HepG2 (cell line): ENCODE measurements at regions not wholly inside any gene's neighbourhood (a gene's known extent, or its start where the extent isn't known, plus 50 kb on each side); places are given as distances from the start of the nearest gene placed in this dataset.
"Not testable (repeated sequence)": the region's sequence is repeated elsewhere in the genome, so short reads cannot be mapped to it uniquely, and the experiment has no call there.

Experiments used
- ATAC-seq: fragments of 200-7000 bp; cut with Tn5 transposase; 3 replicates; pipeline ENCODE4 v1.9.1; 2020; ENCODE audit warnings: mild to moderate bottlenecking, moderate library complexity
- BruUV-seq: library from RNA; stranded (reverse); fragments of 400-500 nt; replicated peaks from 2 replicates; lab custom pipeline; 2021; lab: Mats Ljungman, UMichigan
- CTCF ChIA-PET: fragments of 300-600 bp; formaldehyde crosslinking; extraction: SDS; loops from one replicate; lab custom pipeline; 2021; ENCODE audit warnings: low total read pairs, inconsistent platforms, low intra/inter-chr PET ratio; lab: Yijun Ruan, JAX
- POLR2A ChIA-PET: fragments of 350-600 bp; sonication (Branson Sonifier 250); formaldehyde crosslinking; loops from one replicate; lab custom pipeline; 2020; ENCODE audit warnings: antibody characterized with exemption, inconsistent platforms; lab: Yijun Ruan, JAX
- DNase-seq: peaks from one replicate; pipeline ENCODE4 v3.0.0-alpha.2; 2015; ENCODE audit warnings: low spot score
- FAIRE-seq: peaks from 3 replicates; lab custom pipeline; 2011; peaks lifted over from hg19 to GRCh38; lab: Jason Lieb, UNC
- H2AFZ ChIP-seq: one replicate; pipeline ENCODE4 v1.6.1; 2011; ENCODE audit warnings: low read length, inconsistent platforms
- H3K27ac ChIP-seq: fragments of 300-600 bp; 3 replicates; pipeline ENCODE4 v1.8.0; 2011; ENCODE audit warnings: mixed run types, mild to moderate bottlenecking, mixed read lengths, low read length, inconsistent platforms; ENCODE audit not compliant: insufficient read depth; ENCODE audit errors: extremely low read length
- H3K27me3 ChIP-seq, 2 experiments: fragments of 200-600 bp in 1 of 2; 2 replicates in 1 of 2; 3 replicates in 1 of 2; pipeline versions ENCODE4 v1.6.0 to v1.8.0; 2011; ENCODE audit warnings: low read length in 2 of 2, mild to moderate bottlenecking in 2 of 2, moderate library complexity in 2 of 2, inconsistent platforms in 1 of 2; ENCODE audit not compliant: insufficient read depth in 2 of 2, control insufficient read depth in 1 of 2
- H3K36me3 ChIP-seq, 2 experiments: fragments of 200-600 bp in 1 of 2; replicated peaks in 1 of 2; 2 replicates in 1 of 2; 3 replicates in 1 of 2; pipeline versions ENCODE4 v1.5.1 to v1.8.0; 2011; ENCODE audit warnings: low read length in 2 of 2, inconsistent platforms in 1 of 2; ENCODE audit not compliant: insufficient read depth in 2 of 2, control insufficient read depth in 1 of 2
- H3K4me1 ChIP-seq: 2 replicates; pipeline ENCODE4 v1.5.1; 2012; ENCODE audit warnings: low read length, inconsistent platforms; ENCODE audit not compliant: insufficient read depth
- H3K4me2 ChIP-seq: 2 replicates; pipeline ENCODE4 v1.6.0; 2011; ENCODE audit warnings: low read depth, low read length, inconsistent platforms
- H3K4me3 ChIP-seq, 3 experiments: fragments of 200-600 bp in 1 of 3; sonication (generic), shearing (Covaris generic) in 1 of 3; replicated peaks in 1 of 3; 2 replicates each; pipeline ENCODE4 v1.5.1; 2011 to 2016; ENCODE audit warnings: low read length in 3 of 3, inconsistent platforms in 2 of 3, low read depth in 2 of 3, mild to moderate bottlenecking in 2 of 3, control low read depth in 1 of 3, mixed read lengths in 1 of 3; ENCODE audit not compliant: insufficient read depth in 1 of 3
- H3K79me2 ChIP-seq: one replicate; pipeline ENCODE4 v1.6.1; 2011; ENCODE audit warnings: low read length, inconsistent platforms; ENCODE audit not compliant: insufficient read depth
- H3K9ac ChIP-seq: 2 replicates; pipeline ENCODE4 v1.6.0; 2011; ENCODE audit warnings: mild to moderate bottlenecking, low read depth, low read length, inconsistent platforms; ENCODE audit not compliant: insufficient read depth
- H3K9me3 ChIP-seq: 2 replicates; pipeline ENCODE4 v1.5.1; 2012; ENCODE audit warnings: mild to moderate bottlenecking, low read length
- H4K20me1 ChIP-seq: 2 replicates; pipeline ENCODE4 v1.6.0; 2011; ENCODE audit warnings: inconsistent platforms, mild to moderate bottlenecking, low read length, moderate library complexity; ENCODE audit not compliant: insufficient read depth
- IKZF1 ChIP-seq: fragments of 450-650 bp; IDR thresholded peaks from 2 replicates; pipeline ENCODE4 v1.7.1; 2016
- WGBS: methylation state at CpG from one replicate; pipeline ENCODE4 v1.1.6; 2017; ENCODE audit warnings: low lambda C conversion rate; 5-methylcytosine and 5-hydroxymethylcytosine counted together
- in situ Hi-C: cut with HindIII; loops from 2 replicates; pipeline ENCODE4 v1.10.0; 2017; ENCODE audit warnings: low pct_unique_long_range_greater_than_20kb; ENCODE audit not compliant: extremely low pct_ligation_motif_present
- intact Hi-C: fragments of 100-400 bp; cut with micrococcal nuclease; formaldehyde crosslinking; loops from one replicate; pipeline ENCODE4 v1.10.0; 2022; ENCODE audit not compliant: unreplicated experiment

DNA sequence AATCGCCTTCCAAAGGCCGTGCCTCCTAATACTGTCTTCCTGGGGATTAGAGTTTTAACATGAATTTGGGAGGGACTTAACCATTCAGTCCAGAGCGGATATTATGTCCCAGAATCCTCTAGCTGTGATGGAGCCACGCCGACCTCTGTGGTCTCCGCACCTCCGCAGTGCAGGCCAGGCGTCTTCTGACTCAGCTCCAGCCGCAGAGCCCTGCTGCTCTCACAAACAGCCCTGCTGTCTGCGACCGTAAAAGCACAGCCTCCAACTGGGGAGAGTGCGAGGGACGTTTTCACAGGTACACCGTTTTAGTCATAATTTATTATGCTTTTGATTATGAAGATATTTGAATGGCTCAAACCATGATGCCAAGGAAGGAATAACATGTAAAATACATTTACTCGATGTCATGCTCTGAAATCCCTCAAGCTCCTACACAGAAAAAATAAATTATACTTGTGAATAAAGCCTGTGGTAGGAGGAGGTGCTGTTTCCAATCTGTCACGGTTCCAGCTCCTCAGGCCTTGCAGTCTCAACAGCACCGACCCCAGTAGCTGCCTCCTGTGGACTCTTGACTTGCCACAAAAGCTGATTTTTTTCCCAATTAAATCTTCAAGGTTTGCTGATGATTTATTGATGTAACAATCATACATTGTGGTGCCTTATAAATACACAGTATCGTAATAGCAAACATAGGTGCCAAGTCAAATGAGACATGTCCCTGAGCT lies 353.6 kb upstream of the FRG1 start:
- ATAC-seq, H3K27me3 ChIP-seq, H3K27ac ChIP-seq, H4K20me1 ChIP-seq, POLR2A ChIA-PET, H3K4me2 ChIP-seq, DNase-seq, intact Hi-C loops, in situ Hi-C loops, H3K4me1 ChIP-seq, H3K79me2 ChIP-seq, FAIRE-seq, H3K9me3 ChIP-seq, H3K36me3 ChIP-seq, H3K4me3 ChIP-seq, H3K9ac ChIP-seq, BruUV-seq, CTCF ChIA-PET, H2AFZ ChIP-seq: not testable (repeated sequence)
- WGBS: 25% methylated on average over 12 of the region's 18 CpGs

DNA sequence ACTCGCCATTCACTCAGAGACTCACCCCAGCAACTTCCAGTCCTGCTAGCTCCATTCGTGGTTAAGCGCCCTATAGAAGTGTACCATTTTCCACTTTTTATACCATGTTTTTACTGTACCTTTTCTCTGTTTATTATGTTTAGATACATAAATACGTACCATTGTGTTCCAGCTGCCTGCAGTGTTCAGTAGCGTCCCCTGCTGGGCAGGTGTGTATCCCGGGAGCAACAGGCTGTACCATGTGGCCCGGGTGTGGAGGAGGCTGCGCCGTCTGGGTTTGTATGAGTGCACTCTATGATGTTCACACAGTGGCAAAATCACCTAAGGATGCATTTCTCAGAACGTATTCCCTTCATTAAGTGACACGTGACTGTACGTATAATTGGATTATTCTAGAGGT lies 351.5 kb upstream of the FRG1 start:
- CTCF ChIA-PET, in situ Hi-C loops, DNase-seq, H3K79me2 ChIP-seq, H3K9me3 ChIP-seq, intact Hi-C loops, H2AFZ ChIP-seq, ATAC-seq, H3K27me3 ChIP-seq, BruUV-seq, H3K4me2 ChIP-seq, H3K27ac ChIP-seq, H3K4me3 ChIP-seq, POLR2A ChIA-PET, H3K9ac ChIP-seq, H4K20me1 ChIP-seq, FAIRE-seq, H3K4me1 ChIP-seq, H3K36me3 ChIP-seq: not testable (repeated sequence)
- WGBS: 37% methylated on average over 12 of the region's 12 CpGs

GRCh38 chr4:189592890-189593289 lies 347.8 kb upstream of the FRG1 start:
- H3K4me2 ChIP-seq: no peak overlapping the region
- H3K4me1 ChIP-seq: no peaks in the 10 kb centered on the region
- H3K4me3 ChIP-seq: no peak overlapping the region
- in situ Hi-C loops (no loop called here), intact Hi-C loops (no loop called here)
- POLR2A ChIA-PET: no interaction called here
- H3K27ac ChIP-seq: no peak overlapping the region
- no peaks in the 10 kb centered on the region for H3K36me3 ChIP-seq
- H3K27me3 ChIP-seq: no peaks in the 10 kb centered on the region; a peak in 1 of 5 replicates
- FAIRE-seq (no peak), DNase-seq (no peak), ATAC-seq (no peak)
- BruUV-seq: no TSS peak
- WGBS: under 1% methylated on average over 5 of the region's 5 CpGs
- H2AFZ ChIP-seq: no peak overlapping the region
- no peaks in the 10 kb centered on the region for H3K79me2 ChIP-seq
- TF ChIP-seq IKZF1: no peak
- CTCF ChIA-PET: no interaction called here
- no peak overlapping the region for H3K9ac ChIP-seq
- H4K20me1 ChIP-seq: no peaks in the 10 kb centered on the region
- H3K9me3 ChIP-seq: peaks cover 4% of the 10 kb centered on the region; the same call in 1 of the 2 replicates
